Inflammatory macrophage treated with lipopolysaccharide for 1 hour (primary cell): ENCODE measurements at regions not wholly inside any gene's neighbourhood (a gene's known extent, or its start where the extent isn't known, plus 50 kb on each side); places are given as distances from the start of the nearest gene placed in this dataset.
A peak's percentile ranks its signal among the peaks of the same experiment; 100 is the strongest.
"Not testable (repeated sequence)": the region's sequence is repeated elsewhere in the genome, so short reads cannot be mapped to it uniquely, and the experiment has no call there.

Source experiments
- DNase-seq, 2 donors: peaks; one replicate each; pipeline ENCODE4 v3.0.0-alpha.2; 2020 to 2022

DNA sequence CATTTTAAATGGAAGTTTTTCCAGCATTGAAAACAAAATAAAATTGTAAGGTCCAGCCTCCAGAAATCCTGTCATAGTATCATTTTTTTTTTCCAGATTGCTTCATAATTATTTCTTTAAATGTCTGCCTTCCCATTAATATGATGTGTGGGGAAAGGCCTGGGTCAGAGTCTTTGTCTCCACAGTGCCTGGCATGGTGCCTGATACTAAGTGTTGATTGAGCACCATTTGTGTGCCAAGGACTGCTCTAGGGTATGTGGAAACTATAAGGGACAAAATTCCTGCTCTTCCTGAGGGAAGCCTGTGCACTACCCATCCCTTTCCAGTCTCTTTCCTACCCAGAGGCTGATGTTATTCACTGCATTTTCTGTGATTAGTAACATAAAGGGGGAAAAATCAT, 53.1 kb upstream of the BEND4 start:
- no peak for DNase-seq

DNA sequence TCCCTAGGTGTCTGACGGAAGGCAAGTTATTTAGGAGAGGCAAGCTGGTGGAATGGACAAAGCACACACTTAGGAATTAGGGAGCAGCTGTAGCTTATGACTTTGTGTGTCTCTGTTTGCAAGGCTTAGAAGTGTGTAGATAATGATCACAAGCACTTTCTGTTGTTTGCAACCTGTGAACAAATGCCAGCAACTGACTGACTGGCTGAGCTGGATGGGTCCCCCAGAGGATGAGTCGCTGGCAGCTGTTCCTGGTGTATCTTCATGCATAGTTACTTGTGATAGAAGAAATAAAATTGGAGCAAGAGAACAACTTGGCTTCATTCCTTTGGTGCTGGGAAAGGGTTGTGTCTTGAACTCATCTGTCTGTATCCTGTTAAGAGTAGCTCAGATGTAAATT, 64.2 kb upstream of the BEND4 start:
- DNase-seq: no peak

DNA sequence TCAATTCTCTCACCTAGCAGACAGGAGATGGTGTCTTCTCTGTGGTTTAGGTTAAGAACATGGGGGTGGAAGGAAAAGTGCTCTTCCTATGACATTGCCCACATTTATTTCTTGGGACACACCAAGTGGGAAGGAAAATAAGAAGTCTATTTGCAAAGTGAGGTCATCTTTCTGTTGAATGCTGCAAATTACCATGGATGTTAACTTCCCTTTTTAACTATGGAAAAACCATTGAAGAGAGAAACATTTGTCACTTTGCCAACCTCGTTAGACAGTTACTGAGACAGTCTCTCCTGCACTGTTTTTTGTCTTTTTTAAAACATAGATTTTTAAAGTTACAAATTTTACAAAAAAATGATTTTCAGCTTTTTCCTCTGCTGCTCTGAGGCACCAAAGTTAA, 72.8 kb upstream of the BEND4 start:
- DNase-seq: peak; percentile 5 to 32

DNA sequence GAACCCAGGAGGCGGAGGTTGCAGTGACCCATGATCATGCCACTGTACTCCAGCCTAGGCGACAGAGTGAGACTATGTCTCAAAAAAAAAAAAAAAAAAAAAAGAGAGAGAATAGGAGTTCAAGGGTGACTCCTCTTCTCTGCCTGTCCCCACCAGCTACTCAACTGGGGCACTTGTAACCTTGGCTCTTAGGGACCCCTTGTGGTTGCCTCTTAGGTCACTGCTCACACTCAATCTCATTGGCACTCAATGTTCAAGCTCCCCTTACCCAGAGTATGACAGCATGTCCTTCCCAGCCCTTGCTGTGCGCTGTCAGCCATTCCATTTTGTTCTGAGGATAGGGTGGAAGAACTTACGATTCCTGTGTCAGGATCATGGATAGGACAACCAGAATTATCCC, 82.4 kb upstream of the BEND4 start:
- no peak for DNase-seq

DNA sequence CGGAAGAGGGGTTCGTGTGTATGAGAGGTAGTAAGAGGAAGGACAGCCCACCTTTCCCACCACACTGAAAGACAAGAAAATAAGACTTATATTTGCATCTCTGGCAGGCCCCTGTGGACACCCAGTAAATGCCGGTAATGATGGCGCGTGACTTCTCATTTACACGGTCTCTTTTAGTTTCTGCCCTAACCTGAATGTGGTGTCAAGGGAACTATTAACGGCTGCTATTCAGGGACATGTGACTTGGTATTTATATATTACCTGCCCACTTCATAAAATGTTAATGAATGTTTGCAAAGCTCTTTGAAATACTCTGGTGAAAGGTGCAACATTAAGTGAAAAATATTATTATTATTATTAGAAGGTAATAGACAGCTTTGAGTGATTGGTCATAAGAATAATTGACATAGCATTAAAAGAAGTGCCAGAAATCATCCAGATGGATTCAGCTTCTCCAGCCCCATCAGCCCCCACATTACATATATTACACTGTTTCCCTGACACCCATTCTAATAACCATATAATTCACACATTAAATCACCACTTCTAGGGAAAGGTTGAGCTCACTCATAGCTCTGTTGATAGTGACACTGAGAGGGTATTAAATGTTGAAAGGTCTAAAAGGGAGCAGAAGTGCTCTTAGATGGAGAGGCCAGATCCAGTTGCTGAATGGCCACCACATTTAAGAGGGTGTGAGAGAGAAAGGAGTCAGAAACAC, 83.0 kb upstream of the BEND4 start:
- DNase-seq: no peak

DNA sequence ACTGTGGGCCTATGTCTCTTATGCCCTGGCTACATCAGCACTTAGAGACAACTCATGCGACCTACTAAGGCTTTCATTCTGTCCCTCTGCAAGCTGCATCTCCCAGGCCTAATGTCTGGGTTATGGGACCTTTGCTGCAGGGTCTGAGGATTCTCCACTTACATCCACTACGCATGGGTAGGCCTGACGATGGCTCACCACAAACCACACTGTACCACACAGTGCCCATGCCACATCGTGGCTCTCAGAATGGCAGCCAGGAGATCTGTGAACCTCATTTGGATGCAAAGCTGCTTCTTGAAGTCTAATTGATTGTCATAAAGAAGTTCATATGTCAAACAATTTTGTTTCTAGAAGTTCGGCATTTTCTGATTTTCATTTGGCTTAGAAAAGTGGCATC, 84.6 kb upstream of the BEND4 start:
- DNase-seq: no peak

DNA sequence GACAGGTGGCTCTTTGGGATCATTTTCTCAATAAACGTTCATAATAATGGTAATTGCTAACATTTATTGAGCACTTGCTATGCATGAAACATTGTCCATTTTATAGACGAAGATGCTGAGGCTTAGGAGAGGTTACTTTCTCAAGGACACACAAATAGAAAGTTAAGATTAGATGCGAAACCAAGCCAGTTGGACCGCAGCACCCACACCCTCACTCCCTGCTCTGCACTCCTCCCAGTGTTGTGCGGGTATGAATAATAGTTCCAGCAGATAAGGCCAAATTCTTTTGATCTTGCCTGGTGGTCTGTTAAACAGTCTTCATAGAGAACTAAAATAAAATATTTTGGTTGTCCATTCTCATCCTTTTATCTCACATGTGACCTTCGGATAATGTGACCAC, 85.0 kb upstream of the BEND4 start:
- no peak for DNase-seq

DNA sequence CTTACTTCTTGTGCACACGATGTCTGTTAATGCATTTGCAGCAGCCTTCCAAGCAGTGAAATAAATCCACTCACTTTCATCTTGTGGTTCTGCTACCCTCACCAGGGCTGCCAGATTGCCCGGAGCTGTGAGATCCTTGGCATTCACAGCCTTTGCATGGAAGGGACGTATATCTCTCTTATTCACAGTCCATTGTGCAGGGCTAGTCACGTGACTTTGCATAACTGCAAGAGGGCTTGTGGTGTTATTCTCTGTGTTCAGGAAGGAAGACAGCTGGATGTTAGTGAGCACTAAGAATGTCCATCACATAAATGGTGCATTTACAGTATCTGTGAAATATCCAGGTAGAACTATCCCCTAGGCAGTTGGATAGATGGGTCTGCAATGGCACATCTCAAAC, 96.5 kb upstream of the BEND4 start:
- DNase-seq: no peak

DNA sequence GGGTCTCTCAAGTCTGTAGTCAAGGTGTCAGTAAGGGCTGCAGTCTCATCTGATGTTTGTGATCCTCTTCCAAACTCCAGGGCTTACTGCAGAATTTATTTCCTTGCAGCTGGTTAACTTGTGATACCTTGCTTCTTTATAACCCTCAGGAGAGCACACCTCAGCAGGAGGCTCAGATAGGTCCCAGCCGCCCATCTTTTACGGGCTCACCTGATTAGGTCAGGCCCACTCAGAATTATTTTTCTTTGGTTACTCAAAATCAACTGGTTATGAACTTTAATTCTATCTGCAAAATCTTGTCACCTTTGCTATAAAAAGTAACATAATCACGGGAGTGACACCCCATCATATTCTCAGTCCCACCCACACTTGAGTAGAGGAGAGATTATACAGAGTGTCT, 99.9 kb upstream of the BEND4 start:
- no peak for DNase-seq

DNA sequence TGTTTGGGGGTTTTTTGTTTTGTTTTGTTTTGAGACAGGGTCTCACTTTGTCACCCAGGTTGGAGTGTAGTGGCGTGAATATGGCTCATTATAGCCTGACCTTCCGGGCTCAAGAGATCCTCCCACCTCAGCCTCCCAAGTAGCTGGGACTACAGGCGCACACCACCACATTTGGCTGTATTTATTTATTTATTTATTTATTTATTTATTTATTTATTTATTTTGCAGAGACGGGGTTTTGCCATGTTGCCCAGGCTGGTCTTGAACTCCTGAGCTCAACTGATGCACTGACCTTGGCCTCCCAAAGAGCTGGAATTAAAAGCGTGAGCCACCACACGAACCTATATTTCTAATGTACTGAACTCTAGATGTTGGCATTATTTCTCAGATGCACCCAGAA, 105.2 kb upstream of the BEND4 start:
- not testable (repeated sequence) for DNase-seq

DNA sequence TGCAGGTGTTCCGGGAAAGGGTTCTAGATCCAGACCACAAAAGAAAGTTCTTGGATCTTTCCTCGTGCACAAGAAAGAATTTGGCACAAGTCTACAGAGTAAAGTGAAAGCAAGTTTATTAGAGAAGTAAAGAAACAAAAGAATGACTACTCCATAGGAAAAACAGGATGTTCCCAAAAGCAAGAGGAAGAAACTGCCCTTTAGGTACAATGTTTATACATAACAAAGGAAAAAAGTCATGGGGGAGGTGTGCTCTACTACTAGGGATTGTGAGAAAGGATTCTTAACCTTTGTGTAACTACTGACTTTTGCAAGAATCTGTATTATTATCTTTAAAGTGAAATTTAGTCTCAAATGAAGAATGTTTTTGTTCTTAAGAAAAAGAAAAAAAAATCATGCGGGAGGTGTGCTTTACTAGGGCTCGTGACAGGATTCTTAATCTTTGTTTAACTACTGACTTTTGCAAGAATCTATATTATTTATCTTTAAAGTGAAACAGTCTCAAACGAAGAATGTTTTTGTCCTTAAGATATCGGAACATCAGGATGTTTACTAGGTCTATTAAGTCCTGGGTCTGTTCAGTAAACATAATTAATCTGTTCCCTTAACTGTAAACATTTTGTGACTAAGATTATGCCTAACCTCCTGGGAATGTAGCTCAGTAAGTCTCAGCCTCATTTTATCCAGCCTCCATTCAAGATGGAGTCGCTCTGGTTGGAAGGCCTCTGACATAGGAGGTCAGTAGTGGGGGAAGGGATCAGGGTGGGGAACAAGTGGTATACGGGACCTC, 110.4 kb upstream of the BEND4 start:
- no peak for DNase-seq

DNA sequence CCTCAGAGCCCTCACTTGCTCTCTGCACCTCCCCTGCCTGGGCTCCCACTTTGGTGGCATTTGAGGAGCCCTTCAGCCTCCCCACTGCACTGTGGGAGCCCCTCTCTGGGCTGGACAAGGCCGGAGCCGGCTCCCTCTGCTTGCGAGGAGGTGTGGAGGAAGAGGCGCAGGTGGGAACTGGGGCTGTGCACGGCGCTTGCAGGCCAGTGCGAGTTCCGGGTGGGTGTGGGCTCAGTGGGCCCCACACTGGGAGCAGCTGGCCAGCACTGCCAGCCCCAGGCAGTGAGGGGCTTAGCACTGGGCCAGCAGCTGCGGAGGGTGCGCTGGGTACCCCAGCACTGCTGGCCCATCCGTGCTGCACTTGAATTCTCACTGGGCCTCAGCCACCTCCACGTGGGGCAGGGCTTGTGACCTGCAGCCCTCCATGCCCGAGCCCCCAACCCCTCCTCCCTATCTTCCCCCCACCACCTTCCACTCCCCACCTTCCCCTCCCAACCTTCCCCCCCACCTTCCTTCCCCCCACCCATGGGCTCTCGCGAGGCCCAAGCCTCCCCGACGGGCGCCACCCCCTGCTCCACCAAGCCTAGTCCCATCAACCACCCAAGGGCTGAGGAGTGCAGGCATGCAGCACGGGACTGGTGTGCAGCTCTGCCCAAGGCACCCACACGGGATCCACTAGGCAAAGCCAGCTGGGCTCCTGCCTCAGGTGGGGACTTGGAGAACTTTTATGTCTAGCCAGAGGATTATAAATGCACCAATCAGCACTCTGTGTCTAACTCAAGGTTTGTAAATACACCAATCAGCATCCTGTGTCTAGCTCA, 113.5 kb upstream of the BEND4 start:
- no peak for DNase-seq

DNA sequence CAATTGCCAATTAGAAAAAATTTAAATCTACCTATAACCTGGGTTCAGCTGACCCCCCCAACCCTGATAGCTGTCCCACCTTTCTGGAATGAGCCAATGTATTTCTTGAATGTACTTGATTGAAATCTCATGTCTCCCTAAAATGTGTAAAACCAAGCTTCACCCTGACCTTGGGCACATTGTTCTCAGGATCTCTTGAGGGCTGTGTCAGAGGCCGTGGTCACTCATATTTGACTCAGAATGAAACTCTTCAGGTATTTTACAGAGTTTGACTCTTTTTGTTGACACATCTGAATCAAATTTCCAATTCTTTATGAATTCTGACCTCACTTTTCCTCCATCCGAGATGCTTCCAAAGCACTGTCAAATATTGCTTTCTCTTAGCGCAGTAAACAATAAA, 115.3 kb upstream of the BEND4 start:
- DNase-seq: no peak

DNA sequence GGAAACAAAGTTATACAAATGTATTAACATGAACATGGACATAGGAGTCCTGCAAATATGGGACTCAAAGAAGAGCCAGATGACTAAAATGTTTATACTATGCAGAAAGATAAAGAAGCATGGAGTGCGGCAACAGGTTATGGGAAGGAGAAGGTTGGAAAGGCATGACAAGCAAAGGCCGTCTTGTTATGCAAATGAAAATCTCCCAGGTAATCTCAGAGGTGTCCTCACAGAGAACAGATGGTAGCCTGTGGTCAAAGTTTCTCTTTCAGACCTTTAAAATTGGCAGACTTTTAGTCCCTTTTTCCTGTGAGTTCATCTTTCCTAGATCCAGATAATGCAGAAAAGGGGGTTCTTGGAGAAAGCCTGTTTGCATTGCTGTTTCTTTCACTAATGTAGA, 116.4 kb upstream of the BEND4 start:
- DNase-seq: no peak

DNA sequence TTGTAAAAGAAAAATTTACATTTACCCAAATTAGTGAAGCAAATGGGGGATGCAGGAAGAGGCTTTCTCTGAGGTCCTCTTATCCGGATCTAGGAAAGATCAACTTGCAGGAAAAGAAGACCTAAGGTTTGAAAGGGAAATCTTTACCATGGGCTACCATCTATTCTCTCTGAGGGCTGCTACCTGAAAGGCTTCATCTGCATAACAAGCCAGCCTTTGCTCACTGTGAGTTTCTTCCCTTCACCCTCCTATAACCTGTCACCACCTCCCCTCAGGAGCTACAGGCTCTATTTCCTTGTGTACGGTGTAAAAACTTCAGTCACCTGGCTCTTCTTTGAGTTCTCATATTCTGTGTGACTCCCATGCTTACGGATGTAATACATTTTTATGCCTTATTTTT, 118.6 kb upstream of the BEND4 start:
- no peak for DNase-seq

DNA sequence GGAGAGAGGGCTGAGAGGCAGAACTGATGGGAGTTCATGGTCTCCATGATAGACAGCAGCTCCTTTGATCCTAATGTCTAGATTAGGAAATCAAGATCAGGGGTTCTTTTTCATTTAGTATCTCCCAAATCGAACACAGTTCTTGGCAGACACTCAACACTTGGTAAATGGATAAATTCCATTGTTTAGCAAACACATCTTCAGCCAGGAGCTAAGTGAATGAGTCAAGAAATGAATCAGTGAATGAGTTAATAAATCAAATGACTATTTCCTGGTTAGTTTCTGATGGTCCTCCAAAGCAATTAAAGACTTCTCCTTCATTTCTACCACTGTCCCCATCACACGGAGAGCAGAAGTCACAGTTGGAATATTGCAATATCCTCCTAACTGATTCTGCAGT, 120.0 kb upstream of the SHISA3 start:
- no peak for DNase-seq

DNA sequence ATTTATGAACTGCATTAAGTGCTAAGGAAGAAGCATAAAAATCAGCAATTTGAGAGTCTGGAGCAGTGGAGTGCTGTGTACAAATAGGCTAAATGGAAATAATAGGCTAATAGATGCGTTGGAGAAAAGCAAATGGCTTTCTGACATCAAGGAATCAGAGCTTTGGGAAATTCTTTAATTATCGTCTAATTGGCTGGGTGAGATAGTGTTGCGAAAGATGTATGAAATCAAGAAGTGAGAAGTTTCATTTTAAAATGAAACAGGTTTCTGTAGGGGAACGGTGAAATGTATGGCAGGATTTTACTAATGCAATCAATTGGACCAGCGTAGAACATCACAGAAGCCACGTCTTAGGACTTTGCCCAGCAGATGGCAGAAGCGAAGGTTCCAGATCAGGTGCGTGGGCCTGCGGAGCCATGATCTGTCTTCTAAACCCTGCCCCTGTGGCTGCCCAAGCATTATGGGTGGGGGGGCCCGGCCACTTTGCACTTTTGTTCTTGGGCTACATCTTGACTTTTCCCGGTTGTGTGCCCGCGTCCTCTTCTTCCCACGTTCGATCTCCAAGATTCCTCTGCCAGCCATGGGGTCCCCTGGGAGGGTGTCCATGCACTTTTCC, 118.5 kb upstream of the SHISA3 start:
- DNase-seq: no peak

DNA sequence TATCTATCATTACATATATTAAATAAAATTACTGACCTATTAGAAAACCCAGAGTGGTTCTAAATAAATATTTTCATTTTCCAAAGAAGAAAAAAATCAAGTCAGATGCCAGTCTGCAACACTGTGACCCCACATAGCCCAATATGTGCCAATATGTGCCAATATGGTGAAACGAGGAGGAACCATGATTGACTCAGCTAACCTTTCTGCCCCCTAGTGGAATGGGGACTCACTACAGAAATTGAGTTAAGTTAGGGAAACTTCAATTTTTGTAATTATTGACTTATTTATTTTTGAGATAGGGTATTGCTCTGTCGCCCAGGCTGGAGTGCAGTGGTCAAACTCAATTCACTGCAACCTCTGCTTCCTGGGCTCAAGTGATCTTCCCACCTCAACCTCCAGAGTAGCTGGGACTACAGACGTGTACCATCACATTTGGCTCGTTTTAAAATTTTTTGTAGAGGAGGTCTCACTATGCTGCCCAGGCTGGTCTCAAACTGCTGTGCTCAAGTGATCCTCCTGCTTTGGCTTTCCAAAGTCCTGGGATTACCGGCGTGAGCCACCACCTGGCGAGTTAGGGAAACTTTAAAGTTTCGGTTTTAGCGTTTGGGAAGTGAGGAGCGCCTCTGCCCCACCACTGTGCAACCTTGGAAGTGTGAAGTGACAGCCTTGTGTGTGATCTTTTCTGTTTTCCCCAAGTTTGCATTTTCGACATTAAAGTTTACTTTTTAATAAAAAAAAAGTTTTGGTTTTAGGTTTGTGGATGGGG, 116.8 kb upstream of the SHISA3 start:
- peak; percentile 45 to 84 for DNase-seq

DNA sequence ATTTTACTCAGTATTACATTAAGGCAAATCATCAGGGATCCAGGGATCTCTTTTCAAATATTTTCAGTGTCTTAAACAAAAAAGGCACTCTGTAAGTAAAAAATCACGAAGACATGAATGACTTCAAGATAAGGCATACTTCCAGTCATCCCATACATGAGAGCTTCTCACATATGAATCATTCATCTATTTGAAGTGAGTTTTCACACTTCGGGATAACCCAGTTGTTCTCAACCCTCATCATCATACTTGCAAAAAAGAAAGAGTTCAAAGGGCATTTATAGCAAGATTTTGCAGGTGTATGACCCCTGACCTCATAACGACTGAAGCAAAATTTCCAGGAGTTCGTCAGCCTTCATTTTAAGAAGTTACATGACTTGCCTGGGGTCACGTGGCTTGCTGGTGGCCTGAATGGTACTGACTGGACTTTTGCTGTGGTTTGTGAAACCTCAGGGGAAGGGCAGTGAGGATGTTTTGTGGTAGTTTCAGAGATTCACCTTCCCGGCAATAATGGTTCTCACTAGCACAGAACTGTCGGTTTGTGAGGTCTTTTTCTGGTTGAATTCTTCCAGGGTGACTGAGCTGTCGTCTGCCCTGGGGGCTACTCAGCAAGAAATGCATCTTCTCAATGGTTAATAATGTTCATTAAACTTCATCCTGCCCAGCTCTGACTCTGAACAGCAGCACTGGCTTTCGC, 115.8 kb upstream of the SHISA3 start:
- no peak for DNase-seq

DNA sequence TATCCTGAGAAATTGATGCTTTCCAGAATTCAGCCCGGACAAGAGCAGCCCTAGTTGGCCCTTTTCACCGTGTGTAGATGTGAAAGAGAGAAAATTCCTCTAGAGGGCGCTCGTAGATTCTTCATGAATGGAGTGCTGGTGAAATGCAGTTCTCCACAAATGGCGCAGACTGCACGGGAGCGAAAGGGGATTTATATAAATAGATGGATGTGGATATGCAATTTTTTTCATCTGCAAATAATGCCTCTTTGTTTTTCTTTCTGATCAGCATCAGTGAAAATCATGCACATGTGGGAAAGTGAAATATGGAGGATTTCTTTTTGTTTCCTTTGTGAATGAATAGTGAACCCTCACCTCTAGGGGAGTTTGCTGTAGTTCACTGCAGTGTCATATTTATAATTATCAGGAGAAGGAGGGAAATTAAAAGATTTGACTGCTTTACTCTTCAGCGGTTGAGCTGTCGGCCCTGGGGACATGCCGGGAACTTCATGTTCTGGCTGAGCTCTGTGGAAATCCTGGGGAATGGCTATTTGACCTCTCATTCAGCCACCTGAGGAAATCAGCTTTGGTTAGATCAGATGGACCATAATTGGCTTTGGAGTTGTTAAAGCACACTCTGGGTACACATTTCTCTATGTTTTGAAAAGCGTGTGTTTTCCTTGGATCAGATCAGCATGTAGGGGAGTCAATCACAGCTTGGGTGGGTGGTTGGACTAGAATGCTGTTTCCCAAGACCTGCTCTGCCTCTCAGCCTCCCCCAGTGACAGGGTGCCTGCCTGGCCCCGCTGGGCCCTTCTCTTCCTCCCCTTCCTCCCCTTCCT, 115.0 kb upstream of the SHISA3 start:
- peak; percentile 52 to 88 for DNase-seq

DNA sequence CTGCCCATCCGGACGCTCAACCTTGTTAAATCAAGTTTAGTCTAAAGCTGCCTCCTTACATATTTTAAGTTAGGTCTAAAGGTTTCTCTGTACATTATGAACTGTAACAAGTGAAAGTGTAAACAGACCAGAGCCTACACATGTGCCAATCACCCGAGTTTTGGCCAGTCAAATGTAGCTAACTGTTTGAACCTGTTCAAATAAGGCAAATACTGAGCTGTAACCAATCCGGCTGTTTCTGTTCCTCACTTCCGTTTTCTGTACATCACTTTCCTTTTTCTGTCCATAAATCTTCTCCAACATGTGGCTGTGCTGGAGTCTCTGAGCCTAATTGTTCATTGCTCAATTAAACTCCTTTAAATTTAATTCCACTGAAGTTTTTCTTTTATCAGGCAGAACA, 113.3 kb upstream of the SHISA3 start:
- DNase-seq: no peak
